ENCODE measurements at regions not wholly inside any gene's neighbourhood (a gene's known extent, or its start where the extent isn't known, plus 50 kb on each side); places are given as distances from the start of the nearest gene placed in this dataset.

GRCh38 chr1:14141656-14142055, 441.7 kb downstream of the PRDM2 start:
- TF ChIP-seq ZFX (IDR thresholded peaks at IDR 0.05) = no peak
- TF ChIP-seq CTCF (conservative IDR thresholded peaks at IDR 0.05) = no peak
- H3K27ac ChIP-seq = no peak overlapping the region

- no peak overlapping the region for H3K27ac ChIP-seq
- no peak for TF ChIP-seq ZFX (IDR thresholded peaks at IDR 0.05)
Observed at GRCh38 chr1:14142397-14143100, 442.6 kb downstream of the PRDM2 start.

- no peak overlapping the region for H3K27ac ChIP-seq
- TF ChIP-seq CTCF (conservative IDR thresholded peaks at IDR 0.05) (no peak), ZFX (IDR thresholded peaks at IDR 0.05) (no peak)
Observed at GRCh38 chr1:14143777-14144176, 443.8 kb downstream of the PRDM2 start.

- no peak overlapping the region for H3K27ac ChIP-seq
- TF ChIP-seq CTCF (conservative IDR thresholded peaks at IDR 0.05) (no peak), ZFX (IDR thresholded peaks at IDR 0.05) (no peak)
Observed at GRCh38 chr1:14148526-14148925, 448.5 kb downstream of the PRDM2 start.

- TF ChIP-seq ZFX (IDR thresholded peaks at IDR 0.05) (no peak), CTCF (conservative IDR thresholded peaks at IDR 0.05) (peak; percentile 48)
- no peak overlapping the region for H3K27ac ChIP-seq
Observed at GRCh38 chr1:14149431-14149830, 449.1 kb upstream of the KAZN start.

- TF ChIP-seq ZFX (IDR thresholded peaks at IDR 0.05) (no peak), CTCF (conservative IDR thresholded peaks at IDR 0.05) (no peak)
- no peak overlapping the region for H3K27ac ChIP-seq
Observed at GRCh38 chr1:14156543-14156942, 441.9 kb upstream of the KAZN start.

GRCh38 chr1:14160781-14161180, 437.7 kb upstream of the KAZN start:
- TF ChIP-seq ZFX (IDR thresholded peaks at IDR 0.05) (no peak), CTCF (conservative IDR thresholded peaks at IDR 0.05) (no peak)
- H3K27ac ChIP-seq = no peak overlapping the region

GRCh38 chr1:14163246-14163645, 435.2 kb upstream of the KAZN start:
- H3K27ac ChIP-seq = no peak overlapping the region
- TF ChIP-seq CTCF (conservative IDR thresholded peaks at IDR 0.05) (no peak), ZFX (IDR thresholded peaks at IDR 0.05) (no peak)

Data from C4-2B (cell line).